ENCODE measurements at regions not wholly inside any gene's neighbourhood (a gene's known extent, or its start where the extent isn't known, plus 50 kb on each side); places are given as distances from the start of the nearest gene placed in this dataset.

DNA sequence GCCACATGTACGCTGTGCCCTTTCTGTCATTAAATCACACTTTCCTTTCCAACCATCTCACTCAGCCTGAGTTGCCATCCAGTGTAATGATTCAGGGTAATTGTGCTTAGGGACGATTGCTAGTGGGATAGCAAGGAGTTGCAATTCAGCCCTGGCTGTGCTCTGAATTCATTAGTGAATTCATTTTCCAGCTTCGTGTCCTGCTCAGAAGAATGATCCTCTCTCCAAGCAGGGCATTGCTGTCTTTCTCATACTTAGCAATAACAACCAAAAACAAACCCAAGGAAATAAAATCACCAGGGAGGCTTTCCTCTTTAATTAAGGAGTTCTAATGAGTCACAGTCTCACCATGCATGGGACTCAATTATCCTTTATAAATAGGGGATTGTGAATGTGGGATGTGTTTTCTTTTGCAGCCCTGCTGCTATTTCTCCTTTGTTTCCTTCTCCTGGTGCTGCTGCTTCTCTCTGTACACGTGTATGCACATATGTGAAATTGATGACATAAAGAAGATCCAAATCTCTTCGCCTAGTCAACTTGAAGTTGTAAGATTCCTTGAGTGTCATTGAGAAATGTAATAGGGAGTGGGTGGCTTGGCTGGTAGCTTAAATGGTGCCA, 167.0 kb downstream of the TSEN15 start:
- TF ChIP-seq, protein P1, sequence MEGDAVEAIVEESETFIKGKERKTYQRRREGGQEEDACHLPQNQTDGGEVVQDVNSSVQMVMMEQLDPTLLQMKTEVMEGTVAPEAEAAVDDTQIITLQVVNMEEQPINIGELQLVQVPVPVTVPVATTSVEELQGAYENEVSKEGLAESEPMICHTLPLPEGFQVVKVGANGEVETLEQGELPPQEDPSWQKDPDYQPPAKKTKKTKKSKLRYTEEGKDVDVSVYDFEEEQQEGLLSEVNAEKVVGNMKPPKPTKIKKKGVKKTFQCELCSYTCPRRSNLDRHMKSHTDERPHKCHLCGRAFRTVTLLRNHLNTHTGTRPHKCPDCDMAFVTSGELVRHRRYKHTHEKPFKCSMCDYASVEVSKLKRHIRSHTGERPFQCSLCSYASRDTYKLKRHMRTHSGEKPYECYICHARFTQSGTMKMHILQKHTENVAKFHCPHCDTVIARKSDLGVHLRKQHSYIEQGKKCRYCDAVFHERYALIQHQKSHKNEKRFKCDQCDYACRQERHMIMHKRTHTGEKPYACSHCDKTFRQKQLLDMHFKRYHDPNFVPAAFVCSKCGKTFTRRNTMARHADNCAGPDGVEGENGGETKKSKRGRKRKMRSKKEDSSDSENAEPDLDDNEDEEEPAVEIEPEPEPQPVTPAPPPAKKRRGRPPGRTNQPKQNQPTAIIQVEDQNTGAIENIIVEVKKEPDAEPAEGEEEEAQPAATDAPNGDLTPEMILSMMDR (IDR thresholded peaks at IDR 0.05), result no peak
- TF ChIP-seq POLR2A (IDR thresholded peaks at IDR 0.05), result no peak

All from heart left ventricle (tissue), 13 donors.